Fibroblast of lung (primary cell): ENCODE measurements at regions not wholly inside any gene's neighbourhood (a gene's known extent, or its start where the extent isn't known, plus 50 kb on each side); places are given as distances from the start of the nearest gene placed in this dataset.

ENCODE experiments used
- EZH2 ChIP-seq: IDR thresholded peaks from 2 replicates; pipeline ENCODE4 v1.5.1; 2012; ENCODE audit warnings: low read length, control low read depth, mild to moderate bottlenecking; ENCODE audit errors: missing control alignments
- TF ChIP-seq, protein P1 (sequence below), 2 donors: IDR thresholded peaks in 1 of 2; conservative IDR thresholded peaks in 1 of 2; 1 replicate in 1 of 2; 2 replicates in 1 of 2; pipeline ENCODE4 v1.5.1; 2011 to 2012; ENCODE audit warnings: low read length in 2 of 2, control low read depth in 1 of 2, inconsistent platforms in 1 of 2, low read depth in 1 of 2, mild to moderate bottlenecking in 1 of 2

- TF ChIP-seq, protein P1, sequence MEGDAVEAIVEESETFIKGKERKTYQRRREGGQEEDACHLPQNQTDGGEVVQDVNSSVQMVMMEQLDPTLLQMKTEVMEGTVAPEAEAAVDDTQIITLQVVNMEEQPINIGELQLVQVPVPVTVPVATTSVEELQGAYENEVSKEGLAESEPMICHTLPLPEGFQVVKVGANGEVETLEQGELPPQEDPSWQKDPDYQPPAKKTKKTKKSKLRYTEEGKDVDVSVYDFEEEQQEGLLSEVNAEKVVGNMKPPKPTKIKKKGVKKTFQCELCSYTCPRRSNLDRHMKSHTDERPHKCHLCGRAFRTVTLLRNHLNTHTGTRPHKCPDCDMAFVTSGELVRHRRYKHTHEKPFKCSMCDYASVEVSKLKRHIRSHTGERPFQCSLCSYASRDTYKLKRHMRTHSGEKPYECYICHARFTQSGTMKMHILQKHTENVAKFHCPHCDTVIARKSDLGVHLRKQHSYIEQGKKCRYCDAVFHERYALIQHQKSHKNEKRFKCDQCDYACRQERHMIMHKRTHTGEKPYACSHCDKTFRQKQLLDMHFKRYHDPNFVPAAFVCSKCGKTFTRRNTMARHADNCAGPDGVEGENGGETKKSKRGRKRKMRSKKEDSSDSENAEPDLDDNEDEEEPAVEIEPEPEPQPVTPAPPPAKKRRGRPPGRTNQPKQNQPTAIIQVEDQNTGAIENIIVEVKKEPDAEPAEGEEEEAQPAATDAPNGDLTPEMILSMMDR (conservative IDR thresholded peaks at IDR 0.05 in 1 of 2, IDR thresholded peaks at IDR 0.05 in 1 of 2; ENCODE audit: low read depth in 1 of 2, low read length in 2 of 2) = no peak
- TF ChIP-seq EZH2 = no peak
These were observed 88.8 kb downstream of the HES1 start for GRCh38 chr3:194224471-194225417.
